Uterus (tissue), 3 donors: ENCODE measurements at regions not wholly inside any gene's neighbourhood (a gene's known extent, or its start where the extent isn't known, plus 50 kb on each side); places are given as distances from the start of the nearest gene placed in this dataset.

Source experiments
- DNase-seq, 2 donors: peaks; one replicate each; pipeline ENCODE4 v3.0.0-alpha.2; 2019 to 2020
- H3K27ac ChIP-seq, 2 donors: fragments of 200-600 bp; sonication (generic); 1 replicate in 1 of 2; 2 replicates in 1 of 2; pipeline ENCODE4 v1.5.1; 2016 to 2018
- H3K27me3 ChIP-seq, 2 donors: fragments of 200-600 bp; sonication (generic); one replicate each; pipeline ENCODE4 v1.5.1; 2018 to 2019; ENCODE audit warnings: control low read depth in 1 of 2
- H3K36me3 ChIP-seq, 2 donors: fragments of 200-600 bp; sonication (generic); one replicate each; pipeline ENCODE4 v1.5.1; 2019; ENCODE audit warnings: control low read depth in 1 of 2
- H3K4me1 ChIP-seq, 2 donors: fragments of 200-600 bp; sonication (generic); one replicate each; pipeline ENCODE4 v1.5.1; 2018 to 2019; ENCODE audit warnings: control low read depth in 1 of 2
- H3K4me3 ChIP-seq, 2 donors: fragments of 200-600 bp; sonication (generic); 1 replicate in 1 of 2; 2 replicates in 1 of 2; pipeline ENCODE4 v1.5.1; 2018 to 2019; ENCODE audit warnings: mild to moderate bottlenecking in 1 of 2
- H3K9me3 ChIP-seq, 2 donors: fragments of 200-600 bp; sonication (generic); one replicate each; pipeline ENCODE4 v1.5.1; 2019; ENCODE audit warnings: control low read depth in 1 of 2
- CTCF ChIP-seq, 4 experiments: fragments of 200-600 bp in 2 of 4; fragments of 450-650 bp in 2 of 4; sonication (generic) in 2 of 4; IDR thresholded peaks; one replicate each; pipeline ENCODE4 v1.5.1; 2016 to 2019; ENCODE audit warnings: antibody characterized with exemption in 4 of 4, mild to moderate bottlenecking in 2 of 4, moderate library complexity in 1 of 4
- POLR2A ChIP-seq, 2 donors: fragments of 450-650 bp; IDR thresholded peaks; one replicate each; pipeline ENCODE4 v1.6.1; 2016; ENCODE audit warnings: antibody characterized with exemption in 2 of 2, mild to moderate bottlenecking in 1 of 2, moderate library complexity in 1 of 2
- intact Hi-C: fragments of 100-400 bp; cut with DNase I; formaldehyde crosslinking; loops from one replicate; pipeline ENCODE4 v1.15.1; 2023; ENCODE audit warnings: low total_unique reads
- donor health status: DM: yes; HTN: yes; CAD: no.

- intact Hi-C loops = no loop called here
- no peak for TF ChIP-seq CTCF (IDR thresholded peaks at IDR 0.05)
- no peak for TF ChIP-seq POLR2A (IDR thresholded peaks at IDR 0.05)
- no peaks in the 10 kb centered on the region for H3K36me3 ChIP-seq
- no peaks in the 10 kb centered on the region for H3K27me3 ChIP-seq
- H3K27ac ChIP-seq = no peak overlapping the region
- no peak overlapping the region for H3K4me3 ChIP-seq
- H3K4me1 ChIP-seq = no peaks in the 10 kb centered on the region
- DNase-seq = no peak
- no peaks in the 10 kb centered on the region for H3K9me3 ChIP-seq
These were observed 147.4 kb upstream of the MAOA start for GRCh38 chrX:43508694-43509093.

- Histone ChIP-seq H3K27me3 (no peaks in the 10 kb centered on the region), H3K9me3 (no peaks in the 10 kb centered on the region), H3K4me1 (no peaks in the 10 kb centered on the region), H3K4me3 (no peak overlapping the region), H3K27ac (no peak overlapping the region), H3K36me3 (no peaks in the 10 kb centered on the region)
- intact Hi-C loops = no loop called here
- no peak for TF ChIP-seq POLR2A (IDR thresholded peaks at IDR 0.05)
- no peak for TF ChIP-seq CTCF (IDR thresholded peaks at IDR 0.05)
- DNase-seq = no peak
These were observed 145.9 kb upstream of the MAOA start for GRCh38 chrX:43510209-43510608.

- no peaks in the 10 kb centered on the region for H3K27me3 ChIP-seq
- no peaks in the 10 kb centered on the region for H3K9me3 ChIP-seq
- H3K4me1 ChIP-seq = no peaks in the 10 kb centered on the region
- no peak for DNase-seq
- H3K36me3 ChIP-seq = no peaks in the 10 kb centered on the region
- no peak overlapping the region for H3K27ac ChIP-seq
- intact Hi-C loops = no loop called here
- TF ChIP-seq POLR2A (IDR thresholded peaks at IDR 0.05) = no peak
- no peak for TF ChIP-seq CTCF (IDR thresholded peaks at IDR 0.05)
- H3K4me3 ChIP-seq = no peak overlapping the region
These were observed 143.0 kb upstream of the MAOA start for GRCh38 chrX:43513085-43513484.

- intact Hi-C loops = no loop called here
- Histone ChIP-seq H3K27ac (no peak overlapping the region), H3K4me3 (no peak overlapping the region), H3K9me3 (no peaks in the 10 kb centered on the region), H3K4me1 (no peaks in the 10 kb centered on the region), H3K36me3 (no peaks in the 10 kb centered on the region), H3K27me3 (no peaks in the 10 kb centered on the region)
- TF ChIP-seq POLR2A (IDR thresholded peaks at IDR 0.05) (no peak), CTCF (IDR thresholded peaks at IDR 0.05) (no peak)
- DNase-seq = no peak
These were observed 141.3 kb upstream of the MAOA start for GRCh38 chrX:43514820-43515219.

GRCh38 chrX:43522582-43522981 is 133.5 kb upstream of the MAOA start:
- intact Hi-C loops = no loop called here

More at GRCh38 chrX:43522582-43522981, 133.5 kb upstream of the MAOA start:
- H3K27ac ChIP-seq = no peak overlapping the region
- no peaks in the 10 kb centered on the region for H3K4me1 ChIP-seq
- no peak overlapping the region for H3K4me3 ChIP-seq
- no peaks in the 10 kb centered on the region for H3K27me3 ChIP-seq
- no peak for DNase-seq
- no peaks in the 10 kb centered on the region for H3K9me3 ChIP-seq
- TF ChIP-seq POLR2A (IDR thresholded peaks at IDR 0.05) (no peak), CTCF (IDR thresholded peaks at IDR 0.05) (no peak)
- H3K36me3 ChIP-seq = no peaks in the 10 kb centered on the region
